OCI-M1 (cell line): ENCODE measurements at regions not wholly inside any gene's neighbourhood (a gene's known extent, or its start where the extent isn't known, plus 50 kb on each side); places are given as distances from the start of the nearest gene placed in this dataset.
"Not testable (repeated sequence)": the region's sequence is repeated elsewhere in the genome, so short reads cannot be mapped to it uniquely, and the experiment has no call there.

Experiments used
- DNase-seq: peaks from one replicate; lab custom pipeline; 2025; lab: John Stamatoyannopoulos, UW

- no peak for DNase-seq
These were observed 401.4 kb upstream of the NAALADL2 start for GRCh38 chr3:174457758-174458157.

DNA sequence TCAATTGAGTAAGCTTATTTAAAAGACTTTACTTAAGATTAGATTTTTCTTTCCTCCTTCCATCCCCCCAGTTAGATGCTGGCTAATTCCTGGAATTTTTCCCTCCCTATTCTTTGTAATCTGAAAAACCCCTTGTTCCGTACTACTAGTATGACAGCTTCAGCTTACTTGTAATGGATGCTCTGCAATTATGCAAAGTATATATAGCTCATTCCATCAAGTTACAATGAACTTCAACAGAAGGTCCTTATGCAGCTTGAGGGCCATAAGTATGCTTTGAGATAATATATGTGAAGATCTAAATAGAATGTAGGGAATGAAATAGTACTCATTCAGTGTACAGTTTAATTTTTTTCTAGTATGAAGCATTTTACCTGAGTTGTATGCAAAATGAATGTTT, 398.3 kb upstream of the NAALADL2 start:
- DNase-seq: no peak

GRCh38 chr3:174462916-174463315, 396.2 kb upstream of the NAALADL2 start:
- no peak for DNase-seq

GRCh38 chr3:174465177-174465576, 394.0 kb upstream of the NAALADL2 start:
- no peak for DNase-seq

DNA sequence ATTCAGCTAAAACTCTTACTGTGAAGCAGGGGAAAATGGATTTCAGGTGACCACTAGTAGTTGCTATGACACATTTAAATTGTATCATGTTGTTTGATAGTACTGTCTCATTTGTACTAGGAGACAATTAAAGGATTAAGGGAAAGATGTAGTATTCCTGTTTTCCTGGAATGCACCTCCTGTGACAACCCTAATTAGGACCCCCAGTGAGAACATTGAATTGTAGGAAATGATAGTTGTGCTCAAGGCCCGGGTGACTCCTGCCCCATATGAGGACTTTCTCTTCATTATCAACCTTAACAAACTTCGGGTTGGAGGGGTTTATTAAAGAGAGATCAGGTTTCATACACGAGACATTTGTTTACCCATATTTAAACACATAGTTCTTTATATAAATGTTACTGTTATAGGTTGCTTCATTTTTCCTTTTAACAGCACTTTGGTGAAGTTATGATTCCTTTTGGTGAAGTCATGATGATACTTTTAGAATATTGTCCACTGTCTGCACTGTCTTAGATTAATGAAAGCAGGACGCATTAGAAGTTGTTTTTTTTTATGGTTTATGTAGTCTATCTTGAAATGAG, 392.6 kb upstream of the NAALADL2 start:
- DNase-seq: no peak

GRCh38 chr3:174477491-174477890, 381.6 kb upstream of the NAALADL2 start:
- DNase-seq: no peak

DNA sequence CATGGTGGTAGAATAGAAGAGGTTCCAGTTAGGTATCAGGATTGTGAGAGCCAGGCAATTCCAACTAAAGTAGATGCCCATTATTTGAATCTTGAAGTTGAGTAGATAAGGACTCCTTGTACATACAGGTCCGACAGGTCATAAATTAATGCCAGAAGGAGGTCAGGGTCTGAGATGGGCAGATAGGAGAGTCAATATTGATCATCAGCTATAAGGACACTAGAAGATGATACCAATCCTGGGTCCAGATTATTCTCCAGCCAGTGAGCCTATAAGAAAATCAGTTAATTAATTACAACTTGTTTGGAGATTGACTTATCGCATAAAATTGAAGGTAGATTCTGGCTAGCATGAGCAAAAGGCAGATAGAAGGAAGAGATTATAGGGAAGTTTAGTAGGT, 378.4 kb upstream of the NAALADL2 start:
- DNase-seq: no peak

- no peak for DNase-seq
These were observed 376.6 kb upstream of the NAALADL2 start for GRCh38 chr3:174482541-174482940.

DNA sequence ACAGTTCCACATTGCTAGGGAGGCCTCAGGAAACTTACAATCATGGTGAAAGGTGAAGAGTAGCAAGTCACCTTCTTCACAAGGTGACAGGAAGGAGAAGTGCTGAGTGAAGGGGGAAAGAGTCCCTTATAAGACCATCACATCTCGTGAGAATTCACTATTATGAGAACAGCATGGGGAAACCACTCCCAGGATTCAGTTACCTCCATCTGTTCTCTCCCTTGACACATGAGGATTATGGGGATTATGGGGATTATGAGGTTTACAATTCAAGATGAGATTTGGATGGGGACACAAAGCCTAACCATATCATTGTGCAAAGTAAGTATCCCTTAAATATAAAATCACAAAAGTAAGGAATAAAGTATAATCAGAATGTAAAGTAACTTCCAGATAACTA, 375.9 kb upstream of the NAALADL2 start:
- no peak for DNase-seq

- DNase-seq: not testable (repeated sequence)
These were observed 375.3 kb upstream of the NAALADL2 start for GRCh38 chr3:174483856-174484255.

DNA sequence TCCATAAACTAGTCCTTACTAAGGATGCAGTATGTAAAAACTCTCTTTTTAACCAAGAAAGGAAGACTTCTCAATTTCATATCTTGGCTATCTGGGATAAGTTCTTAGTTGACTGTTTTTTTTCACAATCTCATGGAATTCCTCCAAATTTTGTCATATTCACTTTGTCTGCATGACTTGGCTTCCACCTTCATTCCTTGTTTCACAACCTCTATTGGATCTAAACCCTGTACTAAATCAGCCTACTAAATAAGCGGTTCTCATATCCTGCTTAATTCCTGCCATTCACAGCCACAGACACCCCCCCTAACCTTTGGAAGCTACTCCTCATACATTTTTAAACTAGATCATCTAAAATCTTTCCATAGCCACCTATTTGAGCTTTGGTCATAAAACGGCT, 370.6 kb upstream of the NAALADL2 start:
- no peak for DNase-seq

- no peak for DNase-seq
These were observed 363.8 kb upstream of the NAALADL2 start for GRCh38 chr3:174495311-174495710.

- DNase-seq: no peak
These were observed 363.2 kb upstream of the NAALADL2 start for GRCh38 chr3:174495928-174496327.

DNA sequence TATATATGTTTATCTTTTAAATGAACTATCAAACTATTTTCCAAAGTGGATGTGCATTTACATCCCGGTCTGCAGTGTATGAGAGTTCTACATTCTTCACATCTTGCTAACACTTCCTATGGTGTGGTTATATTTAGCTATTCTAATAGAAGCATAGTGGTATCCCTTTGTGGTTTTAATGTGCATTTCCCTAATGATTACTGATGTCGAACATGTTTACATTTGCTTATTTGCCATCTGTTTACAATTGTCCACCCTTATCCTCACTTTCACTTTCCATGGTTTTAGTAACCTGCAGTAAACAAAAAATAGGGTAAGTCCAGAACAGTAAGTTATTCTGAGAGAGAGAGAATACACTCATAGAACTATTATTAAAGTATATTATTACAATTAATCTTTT, 360.5 kb upstream of the NAALADL2 start:
- no peak for DNase-seq

DNA sequence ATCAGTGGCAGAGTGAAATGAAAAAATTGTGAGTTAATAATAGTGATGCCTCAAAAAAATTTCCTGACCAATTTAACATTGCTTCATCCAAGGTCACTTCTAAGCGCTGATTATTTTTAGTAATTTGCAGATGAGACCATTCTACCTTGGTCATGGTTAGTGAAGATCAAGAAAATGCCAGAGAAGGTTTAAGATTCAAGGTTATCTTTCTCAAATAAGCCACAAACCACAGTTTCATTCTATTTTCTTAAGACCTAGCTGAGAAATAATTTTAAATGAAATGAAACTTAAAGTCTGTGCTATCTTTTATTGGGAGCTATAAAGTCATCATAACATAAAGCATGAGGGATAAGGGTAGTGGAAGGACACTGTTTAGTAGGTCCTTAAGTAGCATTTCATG, 353.9 kb upstream of the NAALADL2 start:
- DNase-seq: no peak

DNA sequence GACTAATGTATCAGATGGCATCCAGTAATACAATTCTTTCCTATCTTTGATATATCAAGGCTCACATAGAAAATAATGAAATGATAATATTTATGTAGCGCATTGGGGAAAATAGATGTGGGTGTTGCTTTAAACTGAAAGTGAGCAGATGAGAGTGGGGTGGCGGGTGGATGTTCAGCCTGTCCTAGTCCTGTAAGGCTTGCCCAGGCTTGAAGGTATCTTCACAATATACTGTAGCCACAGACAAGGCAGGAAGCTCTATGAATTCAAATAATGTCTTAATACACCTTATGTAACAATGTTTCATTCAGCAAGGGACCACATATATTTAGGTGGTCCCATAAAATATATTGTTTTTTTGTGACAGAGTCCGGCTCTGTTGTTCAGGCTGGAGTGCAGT, 334.9 kb upstream of the NAALADL2 start:
- no peak for DNase-seq

GRCh38 chr3:174529298-174529697, 329.8 kb upstream of the NAALADL2 start:
- DNase-seq: no peak

DNA sequence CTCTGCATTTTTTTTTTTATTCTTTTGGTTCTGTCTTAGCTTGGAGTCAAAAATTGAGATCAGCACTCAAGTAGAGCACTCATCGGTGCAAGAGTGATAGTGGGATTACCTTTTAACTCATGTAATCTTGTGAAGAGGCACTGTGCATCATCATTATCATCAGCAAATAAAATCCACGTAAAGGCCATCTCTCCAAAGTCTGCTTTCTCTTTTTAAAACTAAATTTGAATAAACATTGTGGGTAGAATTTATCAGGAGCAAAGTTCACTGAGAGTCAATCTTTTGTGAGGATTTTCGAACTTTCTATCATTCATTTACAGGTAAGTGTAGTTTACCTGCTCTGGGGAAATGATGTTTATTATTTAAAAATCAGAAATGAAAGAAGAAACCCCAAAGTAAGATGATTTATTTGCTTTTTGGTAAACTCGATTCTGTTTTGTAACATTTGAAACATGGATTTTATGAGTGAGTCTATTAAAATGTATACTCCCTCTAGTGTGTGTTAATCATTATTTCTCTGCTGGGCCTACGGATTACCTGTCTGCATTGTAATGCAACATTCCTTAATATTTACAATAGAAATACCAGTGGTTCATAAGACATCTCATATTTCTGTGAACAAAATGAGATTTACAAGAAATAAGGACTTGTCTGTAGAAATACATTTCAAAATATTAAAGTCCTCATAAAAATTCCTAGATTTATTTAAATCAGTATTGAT, 327.7 kb upstream of the NAALADL2 start:
- no peak for DNase-seq

DNA sequence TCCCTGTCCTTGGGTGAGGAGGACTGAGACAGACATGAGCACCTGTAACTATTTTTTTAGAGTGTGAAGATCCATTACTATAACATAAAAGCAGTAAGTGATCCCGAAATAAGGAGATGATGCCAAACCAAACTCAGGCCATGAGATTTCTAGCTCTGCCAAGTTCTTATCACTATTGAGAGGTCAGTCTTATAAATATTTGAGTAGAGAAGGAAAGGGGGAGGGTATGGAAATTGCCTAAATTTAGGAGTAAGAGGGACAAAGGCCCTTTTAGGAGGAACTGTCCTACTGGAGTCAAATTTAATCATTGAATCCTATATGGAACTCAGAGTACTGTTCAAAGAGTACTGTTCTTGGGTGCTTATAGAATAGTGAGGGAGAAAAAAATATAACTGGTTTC, 326.9 kb upstream of the NAALADL2 start:
- no peak for DNase-seq

- DNase-seq: no peak
These were observed 326.4 kb upstream of the NAALADL2 start for GRCh38 chr3:174532776-174533175.

DNA sequence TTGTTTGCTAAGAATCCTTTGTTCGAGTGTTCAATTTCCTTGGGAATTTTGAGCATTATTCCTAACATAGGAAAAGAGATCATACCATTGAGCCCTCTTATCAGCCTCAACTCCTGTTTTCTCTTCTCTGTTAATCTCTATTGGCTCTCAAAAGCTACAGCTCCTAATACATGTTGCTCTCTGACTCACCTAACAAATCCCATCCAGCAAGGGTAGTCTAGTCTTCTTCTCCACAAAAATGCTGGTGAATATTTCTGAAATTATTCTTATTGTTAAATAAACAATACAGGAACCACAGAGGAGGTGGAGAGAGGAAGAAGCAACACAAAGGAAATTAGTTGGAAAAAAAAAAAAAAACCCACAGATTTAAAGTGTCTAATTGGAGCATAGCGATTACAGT, 325.8 kb upstream of the NAALADL2 start:
- no peak for DNase-seq

GRCh38 chr3:174536319-174536718, 322.8 kb upstream of the NAALADL2 start:
- no peak for DNase-seq

DNA sequence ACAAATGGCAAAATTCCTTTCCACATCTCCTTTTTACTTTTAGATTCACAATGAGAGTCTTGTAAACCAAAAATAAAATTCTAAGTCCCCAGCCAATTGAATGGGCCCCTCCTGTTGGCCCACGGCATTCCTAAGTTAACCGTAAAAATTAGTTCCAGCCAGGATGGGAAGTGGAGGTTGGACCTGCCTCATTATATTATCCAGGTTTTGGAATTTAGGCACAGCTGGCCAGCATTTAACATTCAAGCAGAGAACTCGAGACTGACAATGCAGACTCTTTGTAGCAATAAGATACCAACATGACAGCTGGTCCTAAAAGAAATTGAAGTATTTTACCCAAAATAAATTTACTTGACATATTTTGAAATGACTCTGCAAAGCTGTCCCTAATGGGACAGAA, 321.0 kb upstream of the NAALADL2 start:
- DNase-seq: no peak
